Mucosa of gallbladder (tissue), 1 donor: ENCODE measurements at regions not wholly inside any gene's neighbourhood (a gene's known extent, or its start where the extent isn't known, plus 50 kb on each side); places are given as distances from the start of the nearest gene placed in this dataset.
"Not testable (repeated sequence)": the region's sequence is repeated elsewhere in the genome, so short reads cannot be mapped to it uniquely, and the experiment has no call there.

Experiments used
- DNase-seq: peaks from one replicate; pipeline ENCODE4 v3.0.0-alpha.2; 2020; ENCODE audit warnings: low spot score
- donor health status: DM: no; HTN: no; CAD: no.

GRCh38 chr12:3367750-3368444 is 123.1 kb upstream of the PRMT8 start:
- no peak for DNase-seq

DNA sequence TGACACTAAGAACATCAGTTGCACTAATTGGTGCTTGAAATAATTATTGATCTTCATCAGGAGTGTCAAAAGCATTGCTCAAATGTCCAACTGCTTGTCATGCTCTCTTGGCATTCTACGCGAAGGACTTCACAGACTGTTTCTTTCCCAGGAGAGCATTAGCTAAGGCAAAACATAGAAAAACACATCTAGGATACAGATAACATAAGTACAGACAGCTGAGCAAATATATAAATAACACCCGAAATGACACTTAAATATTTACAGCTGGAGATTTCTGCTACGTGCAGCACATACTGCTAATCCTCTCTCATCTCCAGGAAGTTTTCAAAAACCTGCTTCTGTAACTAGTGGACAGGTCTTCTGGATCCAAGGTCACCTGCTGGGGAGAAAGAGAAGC is 120.0 kb upstream of the PRMT8 start:
- DNase-seq, result no peak

- DNase-seq, result no peak
These were observed 115.7 kb upstream of the PRMT8 start for GRCh38 chr12:3375326-3375725.

GRCh38 chr12:3376779-3377455 is 114.1 kb upstream of the PRMT8 start:
- DNase-seq, result no peak

GRCh38 chr12:3378655-3379054 is 112.3 kb upstream of the PRMT8 start:
- DNase-seq, result no peak

- no peak for DNase-seq
These were observed 111.9 kb upstream of the PRMT8 start for GRCh38 chr12:3379079-3379478.

- no peak for DNase-seq
These were observed 110.6 kb upstream of the PRMT8 start for GRCh38 chr12:3380200-3381043.

DNA sequence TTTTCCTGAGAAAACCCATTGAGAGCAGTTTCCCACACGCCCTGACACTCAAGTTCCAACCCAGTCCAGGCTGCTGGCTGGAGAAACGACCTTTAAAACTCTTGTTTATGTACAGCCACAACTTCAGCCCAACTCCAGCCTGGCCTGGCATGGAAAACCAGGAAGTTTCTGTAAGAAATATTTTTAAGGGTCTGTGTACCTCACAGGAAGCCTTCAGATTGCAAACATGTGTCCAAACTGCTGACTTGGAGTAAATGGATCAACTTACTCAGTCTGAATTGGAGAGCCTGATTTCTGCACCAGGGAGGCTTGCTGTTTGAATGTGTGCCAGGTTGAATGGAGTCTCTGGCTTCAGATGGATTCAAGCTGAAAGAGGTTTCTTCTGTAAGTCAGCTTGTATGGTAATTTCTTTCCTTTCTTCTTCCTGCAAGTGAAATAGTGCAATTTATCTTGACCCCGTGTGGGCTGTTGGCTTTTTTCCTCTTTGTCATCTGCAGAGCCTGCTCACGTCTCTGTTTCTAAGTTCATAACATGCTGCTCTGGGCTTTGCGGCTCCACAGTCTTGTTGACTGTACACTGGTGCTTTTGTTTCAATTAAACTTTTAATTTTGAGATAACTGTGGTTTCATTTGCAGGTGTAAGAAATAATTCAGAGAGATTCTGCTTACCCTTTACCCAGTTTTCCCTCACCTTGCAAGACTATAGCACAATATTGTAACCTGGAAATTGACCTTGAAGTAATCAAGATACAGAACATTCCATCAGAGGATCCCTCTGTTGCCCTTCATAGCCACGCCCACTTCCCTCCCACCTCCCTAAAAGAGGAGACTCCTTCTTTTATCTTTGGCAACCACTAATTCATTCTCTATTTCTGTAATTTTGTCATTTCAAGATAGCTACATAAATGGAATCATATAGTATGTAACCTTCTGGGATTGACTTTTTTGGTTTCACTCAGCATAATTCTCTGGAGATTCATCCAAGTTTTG is 109.7 kb upstream of the PRMT8 start:
- no peak for DNase-seq

DNA sequence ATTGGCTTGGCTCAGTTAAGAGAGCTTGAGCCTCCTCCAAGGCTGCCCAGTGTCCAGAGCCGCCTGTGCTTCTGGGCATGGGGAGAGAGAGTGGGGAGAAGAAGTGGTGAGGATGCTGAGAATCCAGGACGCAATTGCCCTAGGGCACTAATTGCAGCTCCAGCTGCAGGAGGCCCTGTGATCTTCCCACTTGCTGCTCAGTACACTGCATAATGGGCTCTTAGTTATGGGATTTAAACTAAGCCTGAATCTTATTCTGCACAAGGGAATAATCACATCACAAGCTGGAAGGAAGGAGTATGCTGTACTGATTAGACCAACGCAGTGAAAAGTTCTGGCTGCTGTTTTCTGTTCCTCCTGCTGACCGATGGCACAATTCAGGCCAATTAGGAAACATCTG is 101.0 kb upstream of the PRMT8 start:
- DNase-seq, result no peak

GRCh38 chr12:3397596-3397995 is 93.4 kb upstream of the PRMT8 start:
- DNase-seq, result not testable (repeated sequence)

GRCh38 chr12:3398196-3398789 is 92.7 kb upstream of the PRMT8 start:
- no peak for DNase-seq

GRCh38 chr12:3405821-3406220 is 85.2 kb upstream of the PRMT8 start:
- no peak for DNase-seq

- DNase-seq, result no peak
These were observed 83.3 kb upstream of the PRMT8 start for GRCh38 chr12:3407723-3408122.

GRCh38 chr12:3409662-3410061 is 81.3 kb upstream of the PRMT8 start:
- DNase-seq, result no peak

- DNase-seq, result no peak
These were observed 74.8 kb upstream of the PRMT8 start for GRCh38 chr12:3416159-3416558.

DNA sequence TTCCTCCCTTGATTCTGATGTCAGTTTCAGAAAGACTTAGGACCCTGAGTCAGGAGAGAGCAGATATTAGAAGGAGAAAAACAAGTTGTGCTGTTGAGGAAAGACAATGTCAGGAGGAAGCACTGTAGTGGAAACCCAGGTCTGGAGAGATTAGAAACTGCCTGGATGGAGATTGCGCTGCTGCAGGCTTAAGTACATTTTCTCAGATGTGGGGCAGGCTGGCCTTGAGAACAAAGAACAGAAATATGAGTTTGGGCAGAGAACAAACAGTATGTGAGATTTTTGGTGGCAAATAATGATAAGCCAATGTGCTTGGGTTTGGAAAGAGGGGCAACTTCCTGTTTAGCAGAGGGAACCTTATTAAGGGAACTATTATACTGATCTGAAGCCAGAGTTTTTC is 74.3 kb upstream of the PRMT8 start:
- no peak for DNase-seq

- DNase-seq, result no peak
These were observed 73.9 kb upstream of the PRMT8 start for GRCh38 chr12:3417113-3417512.

- no peak for DNase-seq
These were observed 73.0 kb upstream of the PRMT8 start for GRCh38 chr12:3417937-3418462.

DNA sequence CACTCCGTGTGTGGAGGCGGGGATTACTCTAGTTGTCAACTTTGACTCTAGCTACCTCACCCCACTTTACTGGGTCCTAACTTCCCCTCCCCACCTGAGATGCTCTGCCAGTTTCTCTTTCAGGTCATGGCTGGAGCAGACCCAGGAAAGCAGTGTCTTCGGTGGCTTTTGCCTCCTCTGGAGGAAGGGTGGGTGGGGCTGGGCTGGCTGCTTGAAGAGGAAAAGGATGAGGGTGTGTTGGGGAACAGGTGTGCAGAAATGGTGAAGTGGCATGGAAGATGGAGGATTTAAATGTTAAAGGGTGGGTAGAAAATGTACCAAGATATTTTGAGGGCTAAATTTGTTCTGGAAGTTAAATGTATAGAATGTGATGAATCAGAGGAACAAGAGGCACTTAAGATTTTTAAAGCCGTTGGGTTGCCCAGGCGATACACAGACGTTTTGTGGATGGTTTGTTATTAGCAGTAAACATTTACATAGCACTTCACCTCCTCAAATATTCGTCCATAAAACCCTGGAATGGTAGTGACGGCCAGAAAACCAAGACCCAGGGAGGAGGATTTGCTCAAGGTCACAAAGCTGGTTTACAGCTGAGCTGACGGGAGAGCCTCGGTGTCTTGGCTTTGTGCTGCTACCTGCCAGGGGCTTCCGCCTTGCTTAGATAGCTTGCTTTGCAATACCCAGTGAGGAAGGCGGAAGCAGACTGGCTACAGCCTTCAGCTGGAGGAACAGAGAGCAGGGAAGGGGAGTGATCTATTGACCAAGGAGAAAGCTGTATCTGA is 72.2 kb upstream of the PRMT8 start:
- DNase-seq, result no peak

DNA sequence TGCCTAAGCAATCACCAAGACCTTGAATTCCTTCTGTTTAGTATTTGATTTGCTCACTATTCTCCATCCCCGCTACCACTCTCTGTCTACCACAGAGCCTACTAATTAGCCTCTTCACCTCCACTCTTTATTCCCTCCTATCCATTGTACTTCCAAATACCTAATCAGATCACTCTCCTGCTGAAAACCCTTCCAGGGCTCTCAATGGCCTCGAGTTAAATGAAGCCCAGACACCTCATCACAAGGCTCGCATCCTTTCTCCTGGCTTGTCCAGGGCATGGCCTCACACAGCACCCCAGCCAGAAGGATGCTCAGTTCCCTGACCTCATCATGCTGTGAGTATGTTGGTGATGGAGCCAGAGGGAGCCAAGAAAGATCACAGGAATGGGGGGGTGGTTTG is 71.4 kb upstream of the PRMT8 start:
- no peak for DNase-seq
